H9 (cell line): ENCODE measurements at regions not wholly inside any gene's neighbourhood (a gene's known extent, or its start where the extent isn't known, plus 50 kb on each side); places are given as distances from the start of the nearest gene placed in this dataset.

Experiments used
- DNase-seq: peaks from one replicate; pipeline ENCODE4 v3.0.0-alpha.2; 2017
- H2AFZ ChIP-seq: one replicate; pipeline ENCODE4 v1.6.1; 2013; ENCODE audit warnings: mild to moderate bottlenecking, low read length, control low read depth, moderate library complexity
- H2AK5ac ChIP-seq: 2 replicates; pipeline ENCODE4 v1.6.1; 2013; ENCODE audit warnings: low read length, control low read depth, mixed read lengths; ENCODE audit not compliant: insufficient read length
- H2BK120ac ChIP-seq: one replicate; pipeline ENCODE4 v1.6.1; 2013; ENCODE audit warnings: low read depth, mild to moderate bottlenecking, low read length, control low read depth, inconsistent platforms; ENCODE audit not compliant: poor library complexity, severe bottlenecking
- H2BK12ac ChIP-seq: 2 replicates; pipeline ENCODE4 v1.6.1; 2013; ENCODE audit warnings: low read length, control low read depth, mixed read lengths, low read depth; ENCODE audit not compliant: insufficient read length
- H2BK15ac ChIP-seq: 2 replicates; pipeline ENCODE4 v1.6.1; 2013; ENCODE audit warnings: low read depth, low read length, control low read depth
- H2BK20ac ChIP-seq: one replicate; pipeline ENCODE4 v1.6.1; 2013; ENCODE audit warnings: low read depth, mild to moderate bottlenecking, low read length, control low read depth, inconsistent platforms; ENCODE audit not compliant: poor library complexity, severe bottlenecking
- H2BK5ac ChIP-seq: 2 replicates; pipeline ENCODE4 v1.6.1; 2013; ENCODE audit warnings: low read length, control low read depth, mixed read lengths; ENCODE audit not compliant: insufficient read length
- H3K14ac ChIP-seq: 2 replicates; pipeline ENCODE4 v1.6.1; 2013; ENCODE audit warnings: low read length, control low read depth; ENCODE audit not compliant: insufficient read depth
- H3K18ac ChIP-seq: 2 replicates; pipeline ENCODE4 v1.6.1; 2013; ENCODE audit warnings: low read depth, mild to moderate bottlenecking, mixed read lengths, low read length, control low read depth; ENCODE audit not compliant: insufficient read length
- H3K23ac ChIP-seq: 2 replicates; pipeline ENCODE4 v1.6.1; 2013; ENCODE audit warnings: low read length, control low read depth, mixed read lengths, low read depth; ENCODE audit not compliant: insufficient read length
- H3K23me2 ChIP-seq: 2 replicates; pipeline ENCODE4 v1.6.1; 2013; ENCODE audit warnings: low read depth, mild to moderate bottlenecking, mixed read lengths, low read length, control low read depth; ENCODE audit not compliant: insufficient read length, poor library complexity, severe bottlenecking
- H3K27ac ChIP-seq: 2 replicates; pipeline ENCODE4 v1.5.1; 2013; ENCODE audit warnings: low read length, control low read depth, mixed read lengths, low read depth; ENCODE audit not compliant: insufficient read length
- H3K27me3 ChIP-seq: 2 replicates; pipeline ENCODE4 v1.6.1; 2013; ENCODE audit warnings: low read length, control low read depth, inconsistent platforms; ENCODE audit not compliant: insufficient read depth
- H3K4ac ChIP-seq: 2 replicates; pipeline ENCODE4 v1.6.1; 2013; ENCODE audit warnings: low read depth, mild to moderate bottlenecking, control low read depth, inconsistent platforms, low read length, moderate library complexity
- H3K4me1 ChIP-seq: 2 replicates; pipeline ENCODE4 v1.6.1; 2013; ENCODE audit warnings: low read length, control low read depth, inconsistent platforms; ENCODE audit not compliant: insufficient read depth
- H3K4me2 ChIP-seq: 2 replicates; pipeline ENCODE4 v1.6.1; 2013; ENCODE audit warnings: low read length, control low read depth, mixed read lengths; ENCODE audit not compliant: insufficient read length, insufficient read depth
- H3K56ac ChIP-seq: 2 replicates; pipeline ENCODE4 v1.6.1; 2013; ENCODE audit warnings: low read depth, mild to moderate bottlenecking, mixed read lengths, low read length, control low read depth; ENCODE audit not compliant: insufficient read length
- H3K79me1 ChIP-seq: 2 replicates; pipeline ENCODE4 v1.6.1; 2013; ENCODE audit warnings: low read depth, mild to moderate bottlenecking, moderate library complexity, low read length, control low read depth, inconsistent platforms; ENCODE audit not compliant: insufficient read depth, poor library complexity, severe bottlenecking
- H3K79me2 ChIP-seq: 2 replicates; pipeline ENCODE4 v1.6.1; 2013; ENCODE audit warnings: low read length, control low read depth, inconsistent platforms; ENCODE audit not compliant: insufficient read depth
- H3K9ac ChIP-seq: 2 replicates; pipeline ENCODE4 v1.6.1; 2013; ENCODE audit warnings: low read length, control low read depth, mixed read lengths; ENCODE audit not compliant: insufficient read length; ENCODE audit errors: extremely low read depth
- H3K9me3 ChIP-seq: one replicate; pipeline ENCODE4 v1.6.1; 2013; ENCODE audit warnings: low read depth, low read length, inconsistent platforms; ENCODE audit not compliant: control insufficient read depth
- H3T11ph ChIP-seq: one replicate; pipeline ENCODE4 v1.6.1; 2013; ENCODE audit warnings: mild to moderate bottlenecking, low read length, control low read depth, inconsistent platforms
- H4K20me1 ChIP-seq: one replicate; pipeline ENCODE4 v1.6.1; 2013; ENCODE audit not compliant: control insufficient read depth, insufficient read length, insufficient read depth
- H4K5ac ChIP-seq: 2 replicates; pipeline ENCODE4 v1.6.1; 2013; ENCODE audit warnings: low read depth, mild to moderate bottlenecking, mixed read lengths, low read length, control low read depth; ENCODE audit not compliant: insufficient read length
- H4K8ac ChIP-seq: replicated peaks from 2 replicates; pipeline ENCODE4 v1.6.1; 2013; ENCODE audit warnings: low read length, control low read depth, mixed read lengths, low read depth; ENCODE audit not compliant: insufficient read length
- H4K91ac ChIP-seq: 2 replicates; pipeline ENCODE4 v1.6.1; 2013; ENCODE audit warnings: low read depth, mild to moderate bottlenecking, moderate library complexity, mixed read lengths, low read length, control low read depth; ENCODE audit not compliant: insufficient read length
- H3K27ac Mint-ChIP-seq, 3 experiments: 2 replicates in 2 of 3; 3 replicates in 1 of 3; pipeline ENCODE4 v1.8.0; 2020 to 2021; ENCODE audit warnings: mixed read lengths in 3 of 3, mild to moderate bottlenecking in 1 of 3, moderate library complexity in 1 of 3
- H3K27me3 Mint-ChIP-seq: 2 replicates; pipeline ENCODE4 v1.8.0; 2021; ENCODE audit warnings: low read depth, mild to moderate bottlenecking, moderate library complexity, mixed read lengths
- H3K36me3 Mint-ChIP-seq, 3 experiments: 2 replicates in 2 of 3; 3 replicates in 1 of 3; pipeline ENCODE4 v1.8.0; 2020 to 2021; ENCODE audit warnings: low read depth in 3 of 3, mixed read lengths in 3 of 3; ENCODE audit not compliant: insufficient read depth in 1 of 3
- H3K4me1 Mint-ChIP-seq, 2 experiments: 2 replicates each; pipeline ENCODE4 v1.8.0; 2020; ENCODE audit warnings: mixed read lengths in 2 of 2
- H3K4me3 Mint-ChIP-seq, 2 experiments: 2 replicates in 1 of 2; 3 replicates in 1 of 2; pipeline ENCODE4 v1.8.0; 2020 to 2021; ENCODE audit warnings: mild to moderate bottlenecking in 2 of 2, mixed read lengths in 2 of 2, moderate library complexity in 1 of 2
- H3K9me3 Mint-ChIP-seq, 2 experiments: 2 replicates in 1 of 2; 3 replicates in 1 of 2; pipeline ENCODE4 v1.8.0; 2020; ENCODE audit warnings: mild to moderate bottlenecking in 2 of 2, mixed read lengths in 2 of 2, moderate library complexity in 1 of 2
- WGBS: extraction: QIAGEN DNeasy Blood & Tissue Kit; methylation state at CpG from one replicate; pipeline ENCODE4 v1.1.7; 2013; ENCODE audit warnings: missing lambda C conversion rate, low lambda C conversion rate, mixed read lengths; ENCODE audit not compliant: insufficient read length; ENCODE audit errors: extremely low coverage; 5-methylcytosine and 5-hydroxymethylcytosine counted together
- TF ChIP-seq, protein P1 (sequence below): fragments of 200-600 bp; sonication (generic); conservative IDR thresholded peaks from 3 replicates; pipeline ENCODE4 v1.8.0; 2021; ENCODE audit warnings: antibody characterized with exemption, mild to moderate bottlenecking

DNA sequence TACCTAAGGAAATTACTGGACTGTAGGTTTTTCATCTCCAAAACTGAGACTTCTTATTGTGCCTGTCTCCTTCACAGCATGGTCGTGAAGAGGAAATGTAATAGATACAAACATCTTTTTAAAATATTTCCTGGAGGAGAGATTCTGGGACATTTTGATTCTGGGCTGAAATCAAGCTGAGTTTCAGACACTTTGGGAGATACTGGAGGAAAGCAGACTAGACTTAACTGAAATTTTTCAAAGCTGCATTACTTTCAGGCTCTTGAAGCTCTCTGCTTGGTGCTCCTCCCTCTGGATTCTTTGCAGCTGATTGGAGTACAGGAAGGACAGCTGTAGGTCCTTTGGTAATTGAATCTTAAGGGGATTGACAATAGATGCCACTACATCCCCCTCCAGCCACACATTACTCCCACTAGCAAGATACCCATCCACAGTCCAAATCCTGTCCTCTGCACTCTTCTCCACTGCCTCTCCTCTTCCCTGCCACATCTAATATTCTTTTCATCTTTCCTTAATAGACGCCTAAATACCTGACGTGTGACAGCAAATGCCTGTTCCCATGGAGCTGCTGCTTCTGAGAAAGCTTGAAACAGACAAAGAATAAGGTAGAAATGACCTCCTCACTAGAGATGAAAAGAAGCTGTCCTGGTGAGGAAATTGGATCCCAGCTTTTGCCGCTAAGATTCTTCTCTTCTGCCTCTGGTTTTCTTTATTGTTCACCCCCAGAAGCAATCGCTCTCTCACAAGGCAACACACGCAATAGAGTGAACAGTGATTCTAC, 111.5 kb upstream of the PHYHIPL start:
- H3K14ac ChIP-seq = no peak overlapping the region
- no peak overlapping the region for H2BK12ac ChIP-seq
- H3K9me3 Mint-ChIP-seq = peaks cover 0 to 4% of the 10 kb centered on the region in 2 experiments; a peak in 2 of 5 replicates
- H4K91ac ChIP-seq = no peak overlapping the region
- no peak overlapping the region for H2AK5ac ChIP-seq
- no peak overlapping the region for H4K8ac ChIP-seq
- no peaks in the 10 kb centered on the region for H3K9me3 ChIP-seq
- no peaks in the 10 kb centered on the region for H3K79me2 ChIP-seq
- peaks cover 2% of the 10 kb centered on the region; the same call in 1 of the 2 replicates for H3K4me1 ChIP-seq
- H3K4me3 Mint-ChIP-seq = no peak overlapping the region
- no peak overlapping the region for H3K4ac ChIP-seq
- WGBS = no CpG with 5 or more reads among the region's 6 CpGs
- H4K5ac ChIP-seq = no peak overlapping the region
- peaks cover 14 to 20% of the 10 kb centered on the region in 2 experiments for H3K4me1 Mint-ChIP-seq
- no peak overlapping the region for H3K18ac ChIP-seq
- H3K27me3 Mint-ChIP-seq = no peaks in the 10 kb centered on the region; the same call in 1 of the 2 replicates
- H3K27ac Mint-ChIP-seq = no peak overlapping the region; a peak in 1 of 7 replicates
- H2BK20ac ChIP-seq = no peak overlapping the region
- H3K27me3 ChIP-seq = no peaks in the 10 kb centered on the region
- H2BK120ac ChIP-seq = no peak overlapping the region
- TF ChIP-seq, protein P1, sequence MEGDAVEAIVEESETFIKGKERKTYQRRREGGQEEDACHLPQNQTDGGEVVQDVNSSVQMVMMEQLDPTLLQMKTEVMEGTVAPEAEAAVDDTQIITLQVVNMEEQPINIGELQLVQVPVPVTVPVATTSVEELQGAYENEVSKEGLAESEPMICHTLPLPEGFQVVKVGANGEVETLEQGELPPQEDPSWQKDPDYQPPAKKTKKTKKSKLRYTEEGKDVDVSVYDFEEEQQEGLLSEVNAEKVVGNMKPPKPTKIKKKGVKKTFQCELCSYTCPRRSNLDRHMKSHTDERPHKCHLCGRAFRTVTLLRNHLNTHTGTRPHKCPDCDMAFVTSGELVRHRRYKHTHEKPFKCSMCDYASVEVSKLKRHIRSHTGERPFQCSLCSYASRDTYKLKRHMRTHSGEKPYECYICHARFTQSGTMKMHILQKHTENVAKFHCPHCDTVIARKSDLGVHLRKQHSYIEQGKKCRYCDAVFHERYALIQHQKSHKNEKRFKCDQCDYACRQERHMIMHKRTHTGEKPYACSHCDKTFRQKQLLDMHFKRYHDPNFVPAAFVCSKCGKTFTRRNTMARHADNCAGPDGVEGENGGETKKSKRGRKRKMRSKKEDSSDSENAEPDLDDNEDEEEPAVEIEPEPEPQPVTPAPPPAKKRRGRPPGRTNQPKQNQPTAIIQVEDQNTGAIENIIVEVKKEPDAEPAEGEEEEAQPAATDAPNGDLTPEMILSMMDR = no peak
- no peak overlapping the region for H2BK15ac ChIP-seq
- no peaks in the 10 kb centered on the region for H4K20me1 ChIP-seq
- no peak for DNase-seq
- H3K56ac ChIP-seq = no peak overlapping the region
- H3K27ac ChIP-seq = no peak overlapping the region
- no peaks in the 10 kb centered on the region for H3K79me1 ChIP-seq
- no peak overlapping the region for H3K9ac ChIP-seq
- H2BK5ac ChIP-seq = no peak overlapping the region
- H3T11ph ChIP-seq = no peak overlapping the region
- H3K4me2 ChIP-seq = no peak overlapping the region
- no peak overlapping the region for H2AFZ ChIP-seq
- no peak overlapping the region for H3K23ac ChIP-seq
- no peaks in the 10 kb centered on the region for H3K23me2 ChIP-seq
- H3K36me3 Mint-ChIP-seq = no peaks in the 10 kb centered on the region
